GM18861 (cell line): ENCODE measurements at regions not wholly inside any gene's neighbourhood (a gene's known extent, or its start where the extent isn't known, plus 50 kb on each side); places are given as distances from the start of the nearest gene placed in this dataset.
"Not testable (repeated sequence)": the region's sequence is repeated elsewhere in the genome, so short reads cannot be mapped to it uniquely, and the experiment has no call there.

ENCODE experiments used
- ATAC-seq: cut with Tn5 transposase; IDR thresholded peaks from one replicate; pipeline ENCODE4 v1.9.1; 2021; ENCODE audit not compliant: unreplicated experiment

DNA sequence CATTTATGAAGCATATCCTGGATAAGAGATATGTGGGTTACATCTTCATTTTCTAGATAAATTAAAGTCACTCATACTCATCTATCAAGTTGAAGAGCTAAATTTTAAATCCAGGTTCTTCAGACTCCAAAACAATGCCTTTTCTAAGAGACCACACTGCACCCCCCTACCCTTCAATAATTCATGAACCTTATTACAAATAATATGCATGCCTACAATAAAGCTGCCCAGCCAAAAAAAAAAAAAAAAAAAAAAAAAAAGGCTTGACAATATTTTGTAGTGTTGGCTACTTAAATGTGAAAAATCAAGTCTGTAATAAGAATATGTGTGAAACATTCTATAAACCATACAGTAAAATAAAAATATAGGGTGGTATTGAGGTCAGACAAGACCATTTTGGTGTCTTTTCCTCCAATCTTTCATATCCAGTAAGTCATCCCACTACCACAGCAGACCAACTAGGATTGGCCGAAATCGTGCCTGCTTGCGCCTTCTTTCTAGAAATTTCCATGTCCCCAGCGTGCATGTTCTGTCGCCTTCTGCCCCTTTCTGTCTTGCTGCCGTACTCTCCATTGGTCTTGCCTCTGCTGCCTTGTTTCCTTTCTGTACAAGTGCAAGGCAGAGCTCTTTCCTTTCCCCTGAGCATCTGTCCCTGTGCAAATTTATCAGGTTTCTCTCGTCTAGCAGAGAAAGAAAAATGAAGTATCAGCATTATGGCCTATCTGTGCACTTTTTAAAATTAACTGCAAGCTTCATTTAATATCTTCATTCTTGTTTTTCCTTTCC, 92.6 kb upstream of the NDUFV2 start:
- no peak for ATAC-seq

DNA sequence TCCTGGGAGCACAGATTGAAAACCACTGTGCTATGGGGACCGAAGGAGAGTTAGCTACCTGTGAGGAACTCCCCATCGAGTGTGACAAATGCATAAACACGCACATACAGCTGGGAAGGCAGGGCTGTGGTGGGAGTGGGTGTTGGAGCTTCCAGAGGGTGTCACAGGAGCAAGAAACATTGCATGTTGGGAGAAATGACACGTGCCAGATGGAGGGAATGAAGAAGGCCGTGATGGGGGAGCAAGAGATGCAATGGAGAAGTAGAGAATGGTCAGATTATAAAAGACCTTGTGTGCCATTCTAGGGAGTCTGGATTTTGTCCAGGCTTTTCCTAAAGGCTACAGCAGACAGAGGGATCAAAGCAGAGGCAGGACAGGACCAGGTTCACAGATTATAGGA, 91.1 kb upstream of the NDUFV2 start:
- no peak for ATAC-seq

DNA sequence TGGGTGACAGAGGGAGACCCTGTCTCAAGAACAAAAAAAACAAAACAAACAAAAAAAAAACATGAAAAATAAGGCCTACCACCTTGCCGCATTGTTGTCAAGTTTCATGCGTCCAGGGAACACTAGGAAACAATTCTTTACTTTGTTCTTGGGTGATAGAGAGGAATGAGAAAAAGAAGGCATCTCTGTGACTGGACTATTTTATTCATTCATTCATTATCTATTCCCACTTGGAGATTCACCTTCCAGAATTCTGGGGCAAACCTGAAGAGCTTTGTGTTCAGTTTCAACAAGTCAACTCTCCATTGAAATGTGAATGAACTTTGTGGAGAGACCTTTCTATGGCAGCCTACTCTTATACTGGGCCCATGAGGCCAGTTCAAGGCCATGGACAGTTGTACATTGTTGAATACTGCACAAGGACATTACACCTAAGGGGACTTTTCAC, 88.5 kb upstream of the NDUFV2 start:
- no peak for ATAC-seq

DNA sequence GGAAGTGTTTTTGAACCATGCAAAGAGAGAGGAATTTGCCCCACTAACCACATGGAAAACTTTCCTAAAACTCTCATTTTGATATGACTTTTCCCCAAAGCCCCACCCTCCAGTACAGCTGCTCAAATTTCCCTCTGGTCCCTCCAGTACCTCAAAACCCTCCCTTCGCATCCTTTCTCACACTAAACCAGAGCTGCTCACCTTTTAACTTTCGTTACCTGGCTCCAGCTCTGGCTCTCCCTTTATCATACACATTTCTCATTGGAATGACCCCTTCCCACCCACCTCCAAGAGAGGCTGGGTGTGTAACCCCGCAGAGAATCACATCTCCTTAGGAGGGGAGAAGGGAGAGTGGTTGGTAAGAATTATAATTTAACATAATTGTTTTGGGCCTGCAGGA, 86.8 kb upstream of the NDUFV2 start:
- ATAC-seq, result no peak

DNA sequence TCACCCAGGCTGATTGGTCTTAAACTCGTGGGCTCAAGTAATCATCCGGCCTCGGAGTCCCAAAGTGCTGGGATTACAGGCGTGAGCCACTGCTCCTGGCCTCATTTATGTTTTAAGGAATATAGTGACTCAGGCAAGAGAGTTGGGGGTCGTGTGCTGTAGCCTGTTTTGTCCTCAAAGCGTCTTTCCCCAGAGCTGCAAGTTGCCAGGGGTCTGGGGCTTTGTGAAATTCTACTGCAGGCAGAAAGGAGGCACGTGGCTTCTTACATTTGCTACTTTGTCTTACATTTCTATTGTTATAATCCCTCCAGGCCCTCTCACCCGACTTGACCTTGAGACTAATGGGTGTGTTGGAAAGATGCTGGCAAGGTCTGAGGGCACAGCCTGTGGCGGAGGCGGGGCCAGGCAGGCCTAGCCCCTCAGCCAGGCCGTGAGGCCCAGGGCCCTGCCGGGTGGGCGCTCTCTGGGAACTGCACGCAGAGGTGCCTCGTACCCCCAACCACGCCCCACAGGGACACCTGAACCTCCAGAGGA, 85.8 kb upstream of the NDUFV2 start:
- no peak for ATAC-seq

DNA sequence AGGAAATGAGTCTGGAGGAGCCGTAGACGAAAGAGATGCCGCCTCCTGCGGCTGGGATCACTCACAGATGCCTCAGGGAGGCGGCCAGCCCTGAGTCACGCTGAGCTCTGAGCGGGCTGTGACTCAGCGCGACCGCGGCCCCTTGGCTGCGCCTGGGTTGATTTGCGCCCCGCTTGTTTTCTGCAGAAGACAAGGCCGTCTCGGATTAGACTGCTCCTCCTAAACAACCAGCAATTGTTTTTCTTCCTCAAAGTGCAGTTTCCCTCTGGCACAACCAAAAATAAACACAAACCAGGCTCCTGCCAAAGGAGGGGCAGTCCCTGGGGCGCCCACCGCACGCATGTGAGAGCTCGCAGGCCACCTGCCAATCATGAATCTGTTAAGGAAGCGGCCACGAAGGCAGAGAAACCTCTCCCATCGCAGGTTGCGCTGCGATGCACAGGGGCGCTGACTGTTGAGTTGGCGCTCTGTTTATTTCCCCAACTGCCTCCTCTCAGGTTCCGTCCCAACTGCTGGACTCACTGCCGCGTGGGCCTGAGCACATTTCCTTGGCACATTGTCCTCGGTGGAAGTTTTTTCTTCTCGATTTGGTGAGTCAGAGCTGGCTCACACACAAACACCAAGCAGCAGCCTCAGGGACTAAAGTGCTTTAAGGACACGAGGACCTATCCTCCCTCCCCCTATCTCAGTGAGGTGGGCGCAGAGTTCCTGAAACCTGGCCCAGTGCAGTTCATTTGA, 85.2 kb upstream of the NDUFV2 start:
- no peak for ATAC-seq

DNA sequence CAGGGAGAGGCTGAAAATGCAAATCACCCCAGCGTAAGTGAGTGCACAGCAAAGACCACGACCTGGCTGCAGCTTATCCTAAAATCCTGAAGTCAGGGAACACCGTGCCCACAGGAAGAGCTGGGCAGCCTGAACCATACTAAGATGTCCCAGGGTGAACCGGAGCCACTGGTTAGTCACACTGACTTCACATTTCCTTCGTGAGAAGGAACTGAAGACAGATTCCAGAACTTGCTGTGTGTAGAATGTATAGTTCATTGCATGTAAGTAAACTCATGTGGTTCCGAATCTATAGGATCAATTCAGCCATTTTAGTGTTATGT, 84.6 kb upstream of the NDUFV2 start:
- ATAC-seq, result no peak

DNA sequence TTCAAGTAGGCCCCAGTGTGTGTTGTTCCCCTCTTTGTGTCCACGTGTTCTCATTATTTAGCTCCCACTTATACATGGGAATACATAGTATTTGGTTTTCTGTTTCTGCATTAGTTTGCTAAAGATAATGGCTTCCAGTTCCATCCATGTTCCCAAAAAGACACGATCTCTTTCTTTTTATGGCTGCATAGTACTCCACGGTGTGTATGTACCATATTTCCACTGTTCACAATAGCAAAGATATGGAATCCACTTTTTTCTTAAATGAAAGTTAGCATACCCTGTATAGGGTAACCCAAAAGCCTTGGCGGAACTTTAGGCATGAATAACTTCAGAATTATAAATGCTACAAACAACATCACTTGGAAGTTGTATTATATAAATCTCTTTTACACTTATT, 83.4 kb upstream of the NDUFV2 start:
- ATAC-seq, result no peak

DNA sequence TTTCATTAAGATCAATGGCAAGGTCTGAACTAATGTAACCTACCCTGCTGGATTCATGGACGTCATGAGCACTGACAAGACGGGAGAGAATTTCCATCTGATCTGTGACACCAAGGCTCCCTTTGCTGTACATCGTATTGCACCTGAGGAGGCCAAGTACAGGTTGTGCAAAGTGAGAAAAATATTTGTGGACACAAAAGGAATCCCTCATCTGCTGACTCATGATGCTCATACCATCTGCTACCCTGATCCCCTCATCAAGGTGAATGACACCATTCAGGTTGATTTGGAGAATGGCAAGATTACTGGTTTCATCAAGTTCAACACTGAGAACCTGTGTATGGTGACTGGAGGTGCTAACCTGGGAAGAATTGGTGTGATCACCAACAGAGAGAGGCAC, 82.3 kb upstream of the NDUFV2 start:
- no peak for ATAC-seq

DNA sequence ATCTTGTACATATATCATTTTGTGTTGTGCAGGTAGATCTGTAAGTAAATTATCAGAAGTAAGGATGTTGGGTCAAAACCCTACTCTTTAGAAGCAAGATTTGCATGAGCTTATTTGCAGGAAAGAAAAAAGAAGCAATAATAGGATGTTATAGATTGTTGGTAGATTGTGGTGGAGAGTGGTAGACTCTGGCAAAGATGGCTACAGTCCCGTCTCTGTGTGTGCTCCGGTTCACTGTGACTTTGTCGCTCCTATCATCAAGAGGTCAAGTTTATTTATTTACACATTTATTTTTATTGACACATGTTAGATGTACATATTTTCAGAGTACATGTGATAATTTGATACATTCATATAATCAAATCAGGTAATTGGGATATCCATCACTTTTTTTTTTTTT, 81.0 kb upstream of the NDUFV2 start:
- ATAC-seq, result no peak

DNA sequence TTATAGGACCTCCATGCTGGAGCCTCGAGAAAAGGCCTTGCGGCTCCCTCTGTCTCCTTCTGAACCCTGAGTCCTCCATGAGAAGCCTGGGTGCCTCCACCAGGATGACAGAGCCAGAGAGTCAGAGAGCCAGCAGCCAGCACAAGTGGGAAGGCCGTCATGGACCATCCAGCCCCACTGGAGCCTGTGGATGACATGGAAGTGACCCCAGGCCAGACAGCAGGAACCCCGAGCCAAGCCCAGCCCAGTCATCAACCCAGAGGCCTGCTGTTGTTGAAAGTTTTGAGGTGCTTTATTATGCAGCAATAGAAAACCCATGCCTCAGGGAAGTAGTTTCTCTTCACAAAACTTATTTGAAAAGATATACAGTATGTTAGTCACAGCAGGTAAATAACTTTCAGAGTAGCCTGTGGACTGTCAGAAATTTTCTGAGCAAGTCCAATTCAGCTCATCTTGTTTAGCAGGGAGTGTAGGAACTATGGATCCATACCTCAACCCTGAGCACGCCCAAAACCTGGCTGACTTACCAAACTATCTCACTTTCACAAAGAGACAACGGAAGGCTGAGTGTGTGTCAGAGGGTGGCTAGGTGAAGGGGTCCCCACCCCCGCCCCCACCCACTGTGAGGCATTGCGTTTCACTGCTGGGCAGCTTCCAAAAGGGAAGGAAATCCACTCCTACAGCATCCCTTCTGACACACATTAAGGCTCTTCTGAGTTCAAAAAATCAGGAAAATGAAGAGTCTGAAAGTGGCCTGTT, 79.9 kb upstream of the NDUFV2 start:
- no peak for ATAC-seq

DNA sequence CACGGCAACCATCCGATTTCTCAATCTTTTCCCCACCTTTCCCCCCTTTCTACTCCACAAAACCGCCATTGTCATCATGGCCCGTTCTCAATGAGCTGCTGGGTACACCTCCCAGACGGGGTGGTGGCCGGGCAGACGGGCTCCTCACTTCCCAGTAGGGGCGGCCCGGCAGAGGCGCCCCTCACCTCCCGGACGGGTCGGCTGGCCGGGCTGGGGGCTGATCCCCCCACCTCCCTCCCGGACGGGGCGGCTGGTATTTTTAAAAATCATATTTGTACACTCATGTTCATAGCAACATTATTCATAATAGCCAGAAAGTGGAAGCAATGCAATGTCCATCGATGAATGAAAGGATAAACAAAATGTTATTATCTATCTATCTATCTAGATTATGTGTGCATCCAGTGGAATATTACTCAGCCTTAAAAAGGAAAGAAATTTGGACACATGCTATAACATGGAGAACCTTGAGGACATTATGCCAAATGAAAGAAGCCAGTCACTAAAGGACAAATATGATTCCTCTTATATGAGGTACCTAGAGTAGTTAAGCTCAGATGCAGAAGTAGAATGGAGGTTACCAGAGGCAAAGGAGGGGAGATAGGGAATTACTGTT, 78.4 kb upstream of the NDUFV2 start:
- not testable (repeated sequence) for ATAC-seq

DNA sequence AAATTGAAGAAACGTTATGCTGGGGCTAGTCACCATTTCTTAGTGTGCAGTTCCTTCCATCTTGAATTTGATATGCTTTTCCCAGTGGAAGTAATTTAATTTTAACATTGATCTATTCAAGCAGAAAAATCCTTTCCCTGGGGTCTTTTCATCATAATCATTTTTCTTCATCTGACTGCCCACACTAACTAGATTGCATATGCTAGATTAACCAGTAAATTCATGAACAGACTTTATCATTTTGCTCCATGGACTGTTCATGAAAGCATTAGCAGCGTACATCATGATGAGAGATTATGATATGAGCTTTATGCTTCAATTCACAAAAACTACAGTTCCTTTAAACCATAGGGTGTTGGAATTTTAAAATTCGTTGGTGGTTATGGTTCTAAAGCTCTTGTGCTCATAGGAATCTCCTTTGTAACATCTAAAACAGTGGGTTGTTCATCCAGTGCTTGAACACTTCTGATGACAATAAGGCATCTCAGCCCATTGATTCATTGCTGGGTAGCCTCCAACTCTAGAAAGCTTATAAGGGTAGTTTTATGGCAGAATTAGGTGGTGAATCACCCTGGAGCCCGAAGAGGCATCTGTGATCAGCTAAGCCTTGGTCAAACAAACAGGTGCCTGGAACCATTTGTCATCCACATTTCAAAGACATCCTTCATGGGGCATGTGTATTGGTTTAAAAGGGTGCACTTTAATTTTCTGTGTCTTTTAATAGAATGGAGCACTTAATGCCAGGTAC, 77.2 kb upstream of the NDUFV2 start:
- no peak for ATAC-seq

DNA sequence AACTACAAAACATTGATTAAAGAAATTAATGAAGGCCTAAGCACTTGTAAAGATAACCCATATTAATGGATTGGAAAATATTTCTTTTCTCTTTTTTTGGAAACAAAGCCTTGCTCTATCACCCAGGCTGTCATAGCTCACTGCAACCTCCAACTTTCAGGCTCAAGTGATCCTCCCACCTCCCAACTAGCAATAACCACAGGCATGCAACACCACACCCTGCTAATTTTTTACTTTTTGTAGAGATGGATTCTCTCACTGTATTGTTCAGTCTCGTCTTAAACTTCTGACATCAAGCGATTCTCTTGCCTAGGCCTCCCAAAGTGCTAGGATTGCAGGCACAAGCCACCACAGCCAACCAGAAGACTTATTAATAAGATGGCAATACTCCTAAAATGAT, 73.4 kb upstream of the NDUFV2 start:
- no peak for ATAC-seq

DNA sequence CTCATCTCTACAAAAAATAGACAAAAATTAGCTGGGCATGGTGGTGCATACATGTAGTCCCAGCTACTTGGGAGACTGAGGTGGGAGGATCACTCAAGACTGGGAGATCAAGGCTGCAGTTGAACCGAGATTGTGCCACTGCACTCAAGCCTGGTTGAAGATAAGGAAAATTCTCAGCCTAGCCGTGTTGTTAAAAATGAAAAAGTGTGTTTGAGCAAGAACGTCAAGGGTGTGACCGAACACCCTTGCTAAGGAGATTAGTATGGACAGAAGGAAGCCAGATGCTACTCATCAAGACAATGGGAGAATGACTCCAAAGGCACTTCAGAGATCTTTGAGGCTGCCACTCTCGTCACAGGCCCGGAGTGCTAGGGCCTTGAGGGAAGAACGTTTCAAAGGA, 70.0 kb upstream of the NDUFV2 start:
- ATAC-seq, result no peak

DNA sequence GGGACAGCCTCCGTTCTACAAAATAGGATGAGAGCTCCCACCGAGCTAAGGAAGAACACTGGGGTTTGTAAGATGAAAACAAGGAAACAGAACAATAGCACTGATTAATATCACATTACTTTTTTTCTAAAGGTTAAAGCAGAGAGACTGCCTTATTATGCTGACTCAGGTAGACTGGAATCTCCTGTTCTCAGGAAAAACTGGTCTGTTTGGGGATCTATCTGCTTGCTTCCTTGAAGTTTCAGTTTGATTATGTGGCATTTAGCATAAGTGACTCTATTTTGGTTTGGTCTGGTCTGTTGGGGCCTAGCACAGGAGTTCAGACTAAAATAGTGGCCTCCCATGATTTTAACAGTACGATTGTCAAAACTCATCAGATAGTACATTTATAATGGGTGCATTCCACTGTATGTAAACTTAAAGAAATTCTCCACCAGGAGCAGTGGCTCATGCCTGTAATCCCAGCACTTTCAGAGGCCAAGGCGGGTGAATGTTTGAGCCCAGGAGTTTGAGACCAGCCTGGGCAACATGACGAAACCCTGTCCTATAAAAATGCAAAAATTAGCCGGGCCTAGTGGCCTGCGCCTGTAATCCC, 64.1 kb upstream of the NDUFV2 start:
- ATAC-seq, result no peak

DNA sequence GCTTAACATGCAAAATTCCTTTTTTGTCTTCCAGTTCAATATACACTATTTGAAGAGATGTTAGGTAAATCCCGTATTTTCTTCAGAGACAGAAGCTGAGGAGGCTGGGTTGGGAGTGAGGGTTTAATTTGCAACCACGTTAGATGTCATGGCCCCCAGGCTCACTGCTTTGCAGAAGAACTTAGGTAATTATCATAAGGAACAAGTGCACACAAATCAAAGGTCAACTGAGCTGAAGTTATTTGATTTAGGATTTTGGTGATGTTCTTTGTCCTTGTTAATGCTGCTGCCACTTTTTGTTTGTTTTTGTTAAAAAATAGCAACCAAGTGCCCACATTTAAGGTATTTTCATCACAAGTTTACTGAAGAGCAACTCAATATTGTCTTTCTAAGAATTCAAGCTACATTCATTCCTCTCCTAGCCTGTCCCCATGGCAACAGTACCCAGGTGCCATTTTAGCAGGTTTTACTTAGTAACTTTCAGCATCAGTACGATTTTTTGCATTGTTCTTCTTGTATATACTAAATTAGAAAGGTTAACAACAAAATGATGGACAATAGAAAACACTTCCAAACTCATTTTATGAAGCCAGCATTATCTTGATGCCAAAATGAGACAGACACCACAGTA, 62.9 kb upstream of the NDUFV2 start:
- no peak for ATAC-seq

DNA sequence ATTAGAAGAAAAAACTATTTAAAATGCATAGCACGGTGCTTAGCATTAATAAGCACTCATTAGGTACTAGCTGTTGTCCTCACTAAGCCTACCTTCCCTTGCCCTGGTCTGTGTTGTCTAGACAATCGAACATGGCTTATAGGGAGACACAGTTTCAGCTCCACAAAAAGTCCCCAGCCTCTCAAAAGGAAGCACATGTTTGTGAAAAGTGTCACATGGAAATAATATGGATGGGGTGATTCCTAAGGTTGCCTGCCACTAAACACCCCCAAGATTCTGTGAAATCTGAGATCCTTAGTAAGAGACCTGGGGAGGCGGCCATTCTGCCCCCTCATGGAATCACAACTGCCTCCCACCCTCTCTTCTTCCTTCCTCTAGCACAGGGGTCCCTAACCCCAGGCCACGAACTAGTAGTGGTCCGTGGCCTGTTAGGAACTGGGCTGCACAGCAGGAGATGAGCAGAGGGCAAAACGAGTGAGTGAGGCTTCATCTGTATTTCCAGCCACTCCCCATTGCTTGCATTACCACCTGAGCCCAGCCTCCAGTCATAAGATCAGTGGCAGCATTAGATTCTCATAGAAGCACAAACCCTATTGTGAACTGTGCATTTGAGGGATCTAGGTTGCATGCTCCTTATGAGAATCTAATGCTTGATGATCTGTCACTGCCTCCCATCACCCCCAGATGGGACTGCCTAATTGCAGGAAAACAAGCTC, 59.6 kb upstream of the NDUFV2 start:
- no peak for ATAC-seq

DNA sequence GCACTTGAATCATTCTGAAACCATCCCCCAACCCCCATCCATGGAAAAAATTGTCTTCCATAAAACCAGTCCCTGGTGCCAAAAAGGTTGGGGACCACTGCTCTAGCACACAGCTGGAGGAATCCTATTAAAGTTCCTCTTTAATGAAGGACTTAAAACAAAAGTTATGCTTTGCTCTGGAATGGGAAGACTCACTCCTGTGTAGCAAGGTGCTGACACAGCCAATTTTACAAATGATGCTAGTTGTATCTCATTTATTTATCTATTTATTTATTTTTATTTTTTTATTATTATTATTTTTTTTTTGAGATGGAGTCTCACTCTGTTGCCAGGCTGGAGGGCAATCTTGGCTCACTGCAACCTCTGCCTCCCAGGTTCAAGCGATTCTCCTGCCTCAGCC, 58.9 kb upstream of the NDUFV2 start:
- no peak for ATAC-seq
